Urinary bladder (tissue), 3 donors: ENCODE measurements at regions not wholly inside any gene's neighbourhood (a gene's known extent, or its start where the extent isn't known, plus 50 kb on each side); places are given as distances from the start of the nearest gene placed in this dataset.

Experiments
- DNase-seq: peaks from one replicate; pipeline ENCODE4 v3.0.0-alpha.2; 2015; ENCODE audit errors: extremely low spot score
- H3K27ac ChIP-seq: one replicate; pipeline ENCODE4 v1.5.1; 2013; ENCODE audit warnings: low read depth, mild to moderate bottlenecking, moderate library complexity
- H3K36me3 ChIP-seq: one replicate; pipeline ENCODE4 v1.6.1; 2013; ENCODE audit warnings: mild to moderate bottlenecking, moderate library complexity; ENCODE audit not compliant: insufficient read depth
- H3K4me1 ChIP-seq: one replicate; pipeline ENCODE4 v1.6.1; 2013; ENCODE audit warnings: mild to moderate bottlenecking, moderate library complexity; ENCODE audit not compliant: insufficient read depth
- H3K4me3 ChIP-seq: one replicate; pipeline ENCODE4 v1.5.1; 2013; ENCODE audit warnings: low read depth, low read length
- WGBS: extraction: QIAGEN DNeasy Blood & Tissue Kit; methylation state at CpG from one replicate; pipeline ENCODE4 v1.1.7; 2013; 5-methylcytosine and 5-hydroxymethylcytosine counted together
- donor health status: healthy with polysubstance abuse.
- donor health status: healthy.

DNA sequence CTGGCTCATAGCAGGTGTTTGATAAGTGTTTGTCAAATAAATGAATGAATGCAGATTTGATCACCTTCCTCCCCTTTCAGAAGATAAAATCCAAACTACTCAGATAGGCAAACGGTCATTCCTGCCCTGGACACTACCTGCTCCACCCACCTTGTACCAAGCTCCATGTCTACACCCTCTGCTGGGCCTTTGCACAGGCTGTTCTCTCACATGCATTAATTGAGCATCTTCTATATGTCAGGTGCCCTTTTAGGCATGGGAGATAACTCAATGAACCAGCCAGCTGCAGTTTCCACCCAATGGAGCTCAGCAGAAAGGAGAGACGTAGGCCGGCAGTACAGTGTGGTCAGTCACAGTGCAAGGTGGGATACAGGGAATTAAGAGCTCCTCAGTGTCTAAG is 102.3 kb upstream of the CPEB4 start:
- H3K4me3 ChIP-seq = no peak overlapping the region
- H3K27ac ChIP-seq = no peak overlapping the region
- DNase-seq = no peak
- no peaks in the 10 kb centered on the region for H3K36me3 ChIP-seq
- 91% methylated on average over 3 of the region's 3 CpGs for WGBS
- no peaks in the 10 kb centered on the region for H3K4me1 ChIP-seq

DNA sequence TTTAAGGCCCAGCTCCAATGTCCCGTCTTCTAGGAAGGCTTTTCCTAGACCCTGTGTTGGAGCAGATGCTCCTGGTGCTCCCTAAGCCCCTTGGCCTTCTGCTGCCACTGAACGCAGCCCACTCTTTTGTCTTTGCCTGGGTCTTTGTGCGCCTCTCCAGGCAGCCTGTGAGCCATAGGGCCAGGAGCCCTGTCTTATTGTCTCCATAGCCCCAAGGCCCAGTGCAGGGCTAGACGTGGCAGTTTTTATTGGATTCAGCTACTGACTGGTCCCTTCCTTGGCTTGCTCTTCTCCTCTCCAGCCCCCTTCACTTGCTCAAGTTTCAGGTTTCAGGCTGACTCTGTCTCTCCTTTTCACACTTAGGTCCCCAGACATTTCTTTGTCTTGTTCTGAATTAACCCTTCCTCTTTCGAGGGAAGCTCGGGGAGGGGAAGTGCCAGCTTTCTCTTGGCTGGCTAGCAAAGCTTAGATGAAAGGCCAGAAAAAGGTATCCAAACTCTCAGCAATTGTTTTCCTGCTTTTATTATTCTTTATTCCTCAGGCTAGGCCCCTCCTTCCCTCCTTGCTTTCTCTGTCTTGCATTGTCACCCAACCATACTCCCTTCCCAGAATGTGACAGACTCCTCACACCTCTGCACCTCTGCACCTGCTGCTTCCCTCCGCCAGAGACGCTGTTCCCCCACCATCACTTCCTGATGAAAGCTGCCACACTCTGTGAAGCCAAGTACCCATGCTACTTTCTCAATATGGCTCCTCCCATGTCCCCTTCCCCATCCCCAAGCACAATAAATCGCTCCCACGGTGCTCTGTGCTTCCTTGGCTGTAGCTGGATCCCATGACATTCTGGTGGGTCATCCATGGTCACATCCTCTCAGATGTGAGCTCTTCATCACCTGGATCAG is 101.6 kb upstream of the CPEB4 start:
- 75% methylated on average over 10 of the region's 10 CpGs for WGBS
- no peak overlapping the region for H3K27ac ChIP-seq
- no peaks in the 10 kb centered on the region for H3K36me3 ChIP-seq
- no peaks in the 10 kb centered on the region for H3K4me1 ChIP-seq
- no peak overlapping the region for H3K4me3 ChIP-seq
- DNase-seq = no peak

GRCh38 chr5:173789031-173789920 is 98.9 kb upstream of the CPEB4 start:
- no peak overlapping the region for H3K27ac ChIP-seq
- H3K36me3 ChIP-seq = no peaks in the 10 kb centered on the region
- H3K4me1 ChIP-seq = no peaks in the 10 kb centered on the region
- 75% methylated on average over 11 of the region's 11 CpGs for WGBS
- no peak for DNase-seq
- no peak overlapping the region for H3K4me3 ChIP-seq

GRCh38 chr5:173790177-173790719 is 97.9 kb upstream of the CPEB4 start:
- H3K36me3 ChIP-seq = no peaks in the 10 kb centered on the region
- H3K27ac ChIP-seq = no peak overlapping the region
- no peaks in the 10 kb centered on the region for H3K4me1 ChIP-seq
- no peak overlapping the region for H3K4me3 ChIP-seq
- DNase-seq = no peak
- WGBS = 90% methylated on average over 11 of the region's 11 CpGs

- no peaks in the 10 kb centered on the region for H3K36me3 ChIP-seq
- no peaks in the 10 kb centered on the region for H3K4me1 ChIP-seq
- DNase-seq = no peak
- no peak overlapping the region for H3K4me3 ChIP-seq
- H3K27ac ChIP-seq = no peak overlapping the region
- WGBS = 90% methylated on average over 13 of the region's 13 CpGs
These were observed 97.2 kb upstream of the CPEB4 start for GRCh38 chr5:173790836-173791546.

GRCh38 chr5:173791878-173792277 is 96.3 kb upstream of the CPEB4 start:
- Histone ChIP-seq H3K4me1 (no peaks in the 10 kb centered on the region), H3K27ac (no peak overlapping the region), H3K4me3 (no peak overlapping the region), H3K36me3 (no peaks in the 10 kb centered on the region)
- WGBS = 92% methylated on average over 3 of the region's 3 CpGs
- DNase-seq = no peak

DNA sequence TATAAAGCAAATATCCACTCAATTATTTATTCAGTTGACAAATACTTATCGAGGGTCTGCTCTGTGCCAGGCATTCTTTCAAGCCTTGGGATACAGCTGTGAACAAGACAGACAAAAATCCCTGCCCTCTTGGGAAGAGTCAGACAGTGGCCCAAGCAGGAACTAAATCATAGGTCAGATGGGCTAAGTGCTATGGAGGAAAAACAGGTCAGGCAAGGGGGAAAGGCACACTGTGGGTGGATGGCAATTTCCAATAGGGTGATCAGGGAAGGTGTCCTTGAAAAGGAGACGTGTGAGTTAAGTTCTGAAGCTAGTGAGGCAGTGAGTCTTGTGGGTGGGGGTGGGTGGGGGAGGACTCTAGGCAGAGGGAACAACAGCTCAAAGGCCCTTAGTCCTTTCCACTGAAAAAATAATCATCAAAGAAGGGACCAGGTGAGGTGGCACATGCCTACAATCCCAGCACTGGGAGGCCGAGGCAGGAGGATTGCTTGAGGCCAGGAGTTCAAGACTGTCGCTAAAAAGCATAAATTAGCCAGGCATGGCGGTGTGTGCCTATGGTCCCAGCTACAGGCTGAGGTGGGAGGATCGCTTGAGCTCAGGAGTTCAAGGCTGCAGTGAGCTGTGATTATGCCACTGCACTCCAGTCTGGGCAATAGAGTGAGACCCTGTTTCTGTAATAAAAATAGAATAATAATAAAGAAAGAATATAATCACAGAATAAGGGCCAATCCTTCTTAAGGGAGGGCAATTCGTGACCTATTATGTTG is 95.2 kb upstream of the CPEB4 start:
- Histone ChIP-seq H3K4me1 (no peaks in the 10 kb centered on the region), H3K27ac (no peak overlapping the region), H3K4me3 (no peak overlapping the region), H3K36me3 (no peaks in the 10 kb centered on the region)
- 71% methylated on average over 7 of the region's 7 CpGs for WGBS
- DNase-seq = no peak

- 84% methylated on average over 16 of the region's 16 CpGs for WGBS
- Histone ChIP-seq H3K27ac (no peak overlapping the region), H3K36me3 (no peaks in the 10 kb centered on the region), H3K4me3 (no peak overlapping the region), H3K4me1 (no peaks in the 10 kb centered on the region)
- DNase-seq = no peak
These were observed 94.3 kb upstream of the CPEB4 start for GRCh38 chr5:173793648-173794548.

DNA sequence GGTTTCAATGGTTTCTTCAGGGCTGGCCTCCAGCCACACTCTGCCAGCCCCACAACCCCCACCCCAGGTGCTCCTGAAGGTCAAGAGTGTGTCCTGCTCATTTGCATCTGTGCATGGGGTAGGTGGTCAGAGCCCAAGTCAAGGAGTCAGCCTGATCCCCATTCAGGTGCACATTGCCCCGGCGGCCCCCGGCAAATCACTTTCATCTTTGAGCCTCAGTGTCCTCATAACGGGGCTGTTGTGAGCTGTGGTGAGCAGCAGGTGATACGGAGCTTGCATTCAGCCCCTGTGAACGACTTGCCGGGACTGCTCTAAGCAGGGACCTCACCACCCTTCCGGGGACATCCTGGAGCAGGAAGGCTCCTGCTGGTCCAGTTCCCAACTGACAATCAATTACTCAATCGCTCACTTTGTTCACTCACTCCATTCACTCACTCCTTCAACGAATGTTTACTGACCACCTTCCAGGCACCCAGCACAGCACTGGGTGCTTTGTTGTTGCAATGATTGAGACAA is 93.2 kb upstream of the CPEB4 start:
- WGBS = 89% methylated on average over 10 of the region's 10 CpGs

DNA sequence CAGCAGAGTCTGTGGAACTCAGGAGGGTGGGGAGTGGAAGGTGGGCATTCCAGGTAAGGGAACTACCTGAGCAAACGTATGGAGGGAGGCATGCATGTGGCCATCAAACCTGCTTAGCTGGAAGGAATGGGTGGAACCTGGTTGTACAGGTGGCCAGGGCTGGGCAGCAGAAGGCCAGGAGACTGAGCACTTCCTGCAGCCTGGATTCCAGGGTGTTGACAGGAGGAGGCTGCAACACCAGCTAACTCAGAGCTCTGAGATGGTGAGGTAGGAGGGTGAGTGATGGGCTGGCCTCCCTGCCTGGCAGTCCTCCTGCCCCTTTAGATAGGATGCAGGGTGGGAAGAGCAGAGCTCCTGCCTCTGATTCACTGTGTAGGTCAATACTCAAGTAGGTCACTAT is 92.5 kb upstream of the CPEB4 start:
- Histone ChIP-seq H3K4me3 (no peak overlapping the region), H3K36me3 (no peaks in the 10 kb centered on the region), H3K27ac (no peak overlapping the region), H3K4me1 (no peaks in the 10 kb centered on the region)
- no peak for DNase-seq
- whole genome bisulfite sequencing = 81% methylated on average over 1 of the region's 1 CpG

More for the DNA sequence above, 93.2 kb upstream of the CPEB4 start:
- Histone ChIP-seq H3K4me1 (no peaks in the 10 kb centered on the region), H3K36me3 (no peaks in the 10 kb centered on the region), H3K4me3 (no peak overlapping the region), H3K27ac (no peak overlapping the region)
- no peak for DNase-seq

GRCh38 chr5:173796721-173797495 is 91.2 kb upstream of the CPEB4 start:
- WGBS = 66% methylated on average over 9 of the region's 9 CpGs
- no peaks in the 10 kb centered on the region for H3K36me3 ChIP-seq
- H3K27ac ChIP-seq = no peak overlapping the region
- no peaks in the 10 kb centered on the region for H3K4me1 ChIP-seq
- H3K4me3 ChIP-seq = no peak overlapping the region
- no peak for DNase-seq
